GM12878 (cell line): ENCODE measurements at regions not wholly inside any gene's neighbourhood (a gene's known extent, or its start where the extent isn't known, plus 50 kb on each side); places are given as distances from the start of the nearest gene placed in this dataset.

ENCODE experiments used
- ATF3 ChIP-seq: IDR thresholded peaks from 2 replicates; pipeline ENCODE4 v1.6.1; 2011; ENCODE audit warnings: low read depth, mild to moderate bottlenecking, low read length, moderate library complexity, borderline replicate concordance; ENCODE audit errors: extremely low read depth
- CTCF ChIP-seq, 3 experiments: IDR thresholded peaks in 2 of 3; conservative IDR thresholded peaks in 1 of 3; 2 replicates each; pipeline ENCODE4 v1.5.1; 2011; ENCODE audit warnings: low read depth in 3 of 3, low read length in 3 of 3, mild to moderate bottlenecking in 3 of 3, control low read depth in 2 of 3, moderate library complexity in 2 of 3, inconsistent platforms in 1 of 3, mixed read lengths in 1 of 3; ENCODE audit not compliant: control insufficient read depth in 2 of 3, insufficient read depth in 1 of 3; ENCODE audit errors: extremely low read depth in 1 of 3
- EP300 ChIP-seq, 2 experiments: fragments of 150-350 bp in 1 of 2; IDR thresholded peaks; 2 replicates each; pipeline ENCODE4 v1.6.1; 2011 to 2012; ENCODE audit warnings: low read depth in 2 of 2, low read length in 2 of 2, borderline replicate concordance in 1 of 2, improper control_type of control experiment in 1 of 2, inconsistent platforms in 1 of 2; ENCODE audit not compliant: control insufficient read depth in 1 of 2
- FOS ChIP-seq: IDR thresholded peaks from 3 replicates; pipeline ENCODE4 v1.6.1; 2011; ENCODE audit warnings: borderline replicate concordance; ENCODE audit not compliant: insufficient read length; ENCODE audit errors: extremely low read depth
- MTA3 ChIP-seq: IDR thresholded peaks from 2 replicates; pipeline ENCODE4 v1.6.1; 2012; ENCODE audit warnings: low read length, inconsistent platforms, borderline replicate concordance
- PML ChIP-seq: IDR thresholded peaks from 2 replicates; pipeline ENCODE4 v1.6.1; 2012; ENCODE audit warnings: low read length, inconsistent platforms
- POLR2A ChIP-seq: IDR thresholded peaks from 2 replicates; pipeline ENCODE4 v1.6.1; 2011; ENCODE audit warnings: low read depth, mild to moderate bottlenecking, low read length
- RBBP5 ChIP-seq: fragments of 200-600 bp; sonication (generic); conservative IDR thresholded peaks from 2 replicates; pipeline ENCODE4 v1.6.1; 2016
- USF2 ChIP-seq: IDR thresholded peaks from 2 replicates; pipeline ENCODE4 v1.6.1; 2011; ENCODE audit warnings: low read depth, low read length, improper control_type of control experiment, borderline replicate concordance
- ZNF274 ChIP-seq: IDR thresholded peaks from one replicate; pipeline ENCODE4 v1.8.0; 2011; ENCODE audit not compliant: insufficient read length, insufficient read depth

GRCh38 chr6:21522797-21523456 is 70.6 kb upstream of the SOX4 start:
- TF ChIP-seq USF2 (no peak), CTCF (IDR thresholded peaks at IDR 0.05 in 2 of 3, conservative IDR thresholded peaks at IDR 0.05 in 1 of 3; ENCODE audit: control insufficient read depth in 2 of 3, extremely low read depth in 1 of 3, insufficient read depth in 1 of 3, low read depth in 3 of 3, low read length in 3 of 3) (no peak), POLR2A (no peak), MTA3 (no peak), FOS (no peak), EP300 (IDR thresholded peaks at IDR 0.05; ENCODE audit: borderline replicate concordance in 1 of 2, control insufficient read depth in 1 of 2, low read depth in 2 of 2, low read length in 2 of 2) (no peak), RBBP5 (no peak), PML (no peak), ZNF274 (no peak), ATF3 (no peak)
